Gastrocnemius medialis (tissue), 4 donors: ENCODE measurements at regions not wholly inside any gene's neighbourhood (a gene's known extent, or its start where the extent isn't known, plus 50 kb on each side); places are given as distances from the start of the nearest gene placed in this dataset.

Experiments
- POLR2A ChIP-seq, 2 donors: fragments of 450-650 bp; IDR thresholded peaks; one replicate each; pipeline ENCODE4 v1.6.1; 2017; ENCODE audit warnings: antibody characterized with exemption in 2 of 2, mild to moderate bottlenecking in 2 of 2, moderate library complexity in 2 of 2
- TF ChIP-seq, protein P1 (sequence below), 5 experiments: fragments of 450-650 bp in 3 of 5; fragments of 200-600 bp in 2 of 5; sonication (generic) in 2 of 5; IDR thresholded peaks in 4 of 5; conservative IDR thresholded peaks in 1 of 5; 1 replicate in 4 of 5; 2 replicates in 1 of 5; pipeline ENCODE4 v1.5.1; 2016 to 2019; ENCODE audit warnings: antibody characterized with exemption in 5 of 5, mild to moderate bottlenecking in 3 of 5, moderate library complexity in 3 of 5

DNA sequence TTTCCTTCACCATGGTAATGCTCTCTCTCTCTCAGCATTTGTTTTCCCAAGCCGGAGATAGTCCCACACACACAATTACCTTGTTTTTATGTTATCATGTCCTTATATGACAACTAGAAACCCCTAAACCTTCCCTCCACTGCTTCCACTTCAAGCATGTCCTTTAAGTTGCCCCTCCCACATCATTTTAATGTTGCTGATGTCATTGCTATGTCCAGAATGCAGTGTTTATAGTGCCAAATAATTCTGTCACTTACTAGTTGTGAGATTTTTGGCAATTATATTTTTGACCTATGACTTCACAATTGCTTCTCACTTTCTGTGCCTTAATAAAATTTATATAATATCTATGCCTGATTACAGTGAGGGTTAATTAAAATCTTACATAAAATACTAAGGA lies 645.9 kb downstream of the XPNPEP1 start:
- TF ChIP-seq, protein P1, sequence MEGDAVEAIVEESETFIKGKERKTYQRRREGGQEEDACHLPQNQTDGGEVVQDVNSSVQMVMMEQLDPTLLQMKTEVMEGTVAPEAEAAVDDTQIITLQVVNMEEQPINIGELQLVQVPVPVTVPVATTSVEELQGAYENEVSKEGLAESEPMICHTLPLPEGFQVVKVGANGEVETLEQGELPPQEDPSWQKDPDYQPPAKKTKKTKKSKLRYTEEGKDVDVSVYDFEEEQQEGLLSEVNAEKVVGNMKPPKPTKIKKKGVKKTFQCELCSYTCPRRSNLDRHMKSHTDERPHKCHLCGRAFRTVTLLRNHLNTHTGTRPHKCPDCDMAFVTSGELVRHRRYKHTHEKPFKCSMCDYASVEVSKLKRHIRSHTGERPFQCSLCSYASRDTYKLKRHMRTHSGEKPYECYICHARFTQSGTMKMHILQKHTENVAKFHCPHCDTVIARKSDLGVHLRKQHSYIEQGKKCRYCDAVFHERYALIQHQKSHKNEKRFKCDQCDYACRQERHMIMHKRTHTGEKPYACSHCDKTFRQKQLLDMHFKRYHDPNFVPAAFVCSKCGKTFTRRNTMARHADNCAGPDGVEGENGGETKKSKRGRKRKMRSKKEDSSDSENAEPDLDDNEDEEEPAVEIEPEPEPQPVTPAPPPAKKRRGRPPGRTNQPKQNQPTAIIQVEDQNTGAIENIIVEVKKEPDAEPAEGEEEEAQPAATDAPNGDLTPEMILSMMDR (IDR thresholded peaks at IDR 0.05 in 4 of 5, conservative IDR thresholded peaks at IDR 0.05 in 1 of 5): no peak
- no peak for TF ChIP-seq POLR2A (IDR thresholded peaks at IDR 0.05)
